Caco-2 (cell line): ENCODE measurements at regions not wholly inside any gene's neighbourhood (a gene's known extent, or its start where the extent isn't known, plus 50 kb on each side); places are given as distances from the start of the nearest gene placed in this dataset.
A peak's percentile ranks its signal among the peaks of the same experiment; 100 is the strongest.

Experiments
- BruUV-seq: library from RNA; stranded (reverse); fragments of 400-500 nt; replicated peaks from 2 replicates; lab custom pipeline; 2021; lab: Mats Ljungman, UMichigan
- CTCF ChIA-PET: fragments of 300-600 bp; sonication (Branson Sonifier 250); formaldehyde crosslinking; loops from one replicate; lab custom pipeline; 2022; ENCODE audit warnings: antibody characterized with exemption; lab: Charles Lee
- POLR2A ChIA-PET: fragments of 300-600 bp; sonication (Branson Sonifier 250); formaldehyde crosslinking; loops from one replicate; lab custom pipeline; 2022; ENCODE audit warnings: antibody characterized with exemption; lab: Charles Lee
- DNase-seq, 2 experiments: peaks; one replicate each; pipeline versions ENCODE4 v3.0.0 to v3.0.0-alpha.2; 2020 to 2022
- H3K27me3 ChIP-seq: replicated peaks from 2 replicates; pipeline ENCODE4 v1.6.0; 2011; ENCODE audit warnings: low read length; ENCODE audit not compliant: control insufficient read depth, insufficient read depth
- H3K36me3 ChIP-seq: 2 replicates; pipeline ENCODE4 v1.5.1; 2011; ENCODE audit warnings: low read length; ENCODE audit not compliant: control insufficient read depth, insufficient read depth
- H3K4me1 ChIP-seq: fragments of 250-450 bp; sonication (Bioruptor Pico); 2 replicates; pipeline ENCODE4 v1.5.1; 2020; ENCODE audit warnings: mild to moderate bottlenecking
- H3K4me3 ChIP-seq: 2 replicates; pipeline ENCODE4 v1.5.1; 2011; ENCODE audit warnings: low read depth, mild to moderate bottlenecking, control low read depth, low read length
- H3K9me3 ChIP-seq: fragments of 250-450 bp; sonication (Bioruptor Pico); 2 replicates; pipeline ENCODE4 v1.5.1; 2020; ENCODE audit warnings: mild to moderate bottlenecking, moderate library complexity
- H3K27ac Mint-ChIP-seq: one replicate; pipeline ENCODE4 v1.8.0; 2022; ENCODE audit warnings: mixed read lengths; ENCODE audit not compliant: unreplicated experiment
- H3K27me3 Mint-ChIP-seq: one replicate; pipeline ENCODE4 v1.8.0; 2022; ENCODE audit warnings: mixed read lengths; ENCODE audit not compliant: insufficient read depth, unreplicated experiment
- H3K36me3 Mint-ChIP-seq: one replicate; pipeline ENCODE4 v1.8.0; 2022; ENCODE audit warnings: mild to moderate bottlenecking, mixed read lengths; ENCODE audit not compliant: insufficient read depth, unreplicated experiment
- H3K4me1 Mint-ChIP-seq: one replicate; pipeline ENCODE4 v1.8.0; 2022; ENCODE audit warnings: low read depth, mixed read lengths; ENCODE audit not compliant: unreplicated experiment
- H3K4me3 Mint-ChIP-seq: one replicate; pipeline ENCODE4 v1.8.0; 2022; ENCODE audit warnings: mild to moderate bottlenecking, moderate library complexity, mixed read lengths; ENCODE audit not compliant: unreplicated experiment
- H3K9me3 Mint-ChIP-seq: one replicate; pipeline ENCODE4 v1.8.0; 2022; ENCODE audit warnings: mixed read lengths; ENCODE audit not compliant: unreplicated experiment
- intact Hi-C: fragments of 100-400 bp; cut with micrococcal nuclease; formaldehyde crosslinking; loops from one replicate; pipeline ENCODE4 v1.10.0; 2022; ENCODE audit not compliant: unreplicated experiment
- TF ChIP-seq, protein P1 (sequence below), 2 experiments: fragments of 200-600 bp in 1 of 2; IDR thresholded peaks; 1 replicate in 1 of 2; 2 replicates in 1 of 2; pipeline versions ENCODE4 v1.5.1 to v1.8.0; 2011 to 2022; ENCODE audit warnings: antibody characterized with exemption in 1 of 2, control low read depth in 1 of 2, inconsistent platforms in 1 of 2, low read depth in 1 of 2, low read length in 1 of 2, mild to moderate bottlenecking in 1 of 2, moderate library complexity in 1 of 2; ENCODE audit not compliant: insufficient read depth in 1 of 2, severe bottlenecking in 1 of 2, unreplicated experiment in 1 of 2

DNA sequence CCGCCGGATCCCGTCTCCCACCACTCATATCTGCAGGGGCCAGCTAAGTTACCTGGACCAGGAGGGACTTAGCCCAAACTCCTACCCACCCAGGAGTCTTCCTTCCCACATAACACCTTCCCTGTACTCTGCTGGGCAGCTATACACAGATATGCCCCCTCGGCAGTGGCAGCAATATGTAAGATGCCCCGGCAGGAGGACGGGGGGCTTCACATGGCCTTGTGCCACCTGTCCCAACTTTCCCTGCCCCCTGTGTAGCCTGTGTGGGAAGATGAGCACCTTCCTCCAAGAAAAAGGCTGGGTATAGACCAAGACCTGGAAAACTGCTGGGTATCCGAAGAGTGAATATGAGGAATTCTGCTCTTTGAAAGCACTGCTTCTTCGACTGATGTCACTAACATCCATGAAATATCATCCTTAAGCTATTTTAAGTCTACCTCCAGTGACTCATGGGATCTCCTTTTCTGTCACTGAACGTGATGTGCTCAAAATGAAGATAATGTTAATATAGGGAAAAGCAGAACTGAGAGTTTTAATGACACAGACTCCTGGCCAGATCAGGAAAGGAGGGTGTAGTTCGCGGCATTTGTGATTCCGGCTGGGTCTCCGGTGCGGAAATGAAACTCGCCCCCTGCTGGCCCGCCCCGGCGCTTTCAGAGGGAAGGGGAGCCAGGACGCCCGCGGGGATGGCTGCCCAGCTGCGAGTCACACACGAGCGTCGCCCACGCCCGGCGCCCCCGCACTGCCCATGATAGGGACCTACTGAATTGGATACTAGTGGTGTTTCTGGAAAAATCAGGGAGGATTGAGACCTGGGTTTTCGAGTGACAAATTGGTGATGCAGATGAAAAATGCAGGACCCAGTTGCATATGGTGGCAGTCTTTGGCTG, 256.9 kb upstream of the NFE2L3 start:
- CTCF ChIA-PET, result interaction anchor here (0.5 to 5.0 kb wide), 5 partner anchors 10 to 470 kb away, joined by 3 to 40 read pairs (median 3); no protein-coding TSS in a partner anchor
- Histone ChIP-seq H3K9me3 (no peaks in the 10 kb centered on the region), H3K36me3 (no peaks in the 10 kb centered on the region), H3K27me3 (no peaks in the 10 kb centered on the region), H3K4me1 (peaks cover 7% of the 10 kb centered on the region), H3K4me3 (no peak overlapping the region)
- H3K27ac Mint-ChIP-seq, result no peak overlapping the region
- peak; percentile 46 to 61 for DNase-seq
- intact Hi-C loops, result loop anchor here (2.0 to 5.0 kb wide), 5 partner anchors 57 to 1266 kb away; no protein-coding TSS in a partner anchor
- no peaks in the 10 kb centered on the region for H3K9me3 Mint-ChIP-seq
- H3K36me3 Mint-ChIP-seq, result no peaks in the 10 kb centered on the region
- H3K27me3 Mint-ChIP-seq, result peaks cover 6% of the 10 kb centered on the region
- H3K4me3 Mint-ChIP-seq, result peak overlapping the region; percentile 49
- TF ChIP-seq, protein P1, sequence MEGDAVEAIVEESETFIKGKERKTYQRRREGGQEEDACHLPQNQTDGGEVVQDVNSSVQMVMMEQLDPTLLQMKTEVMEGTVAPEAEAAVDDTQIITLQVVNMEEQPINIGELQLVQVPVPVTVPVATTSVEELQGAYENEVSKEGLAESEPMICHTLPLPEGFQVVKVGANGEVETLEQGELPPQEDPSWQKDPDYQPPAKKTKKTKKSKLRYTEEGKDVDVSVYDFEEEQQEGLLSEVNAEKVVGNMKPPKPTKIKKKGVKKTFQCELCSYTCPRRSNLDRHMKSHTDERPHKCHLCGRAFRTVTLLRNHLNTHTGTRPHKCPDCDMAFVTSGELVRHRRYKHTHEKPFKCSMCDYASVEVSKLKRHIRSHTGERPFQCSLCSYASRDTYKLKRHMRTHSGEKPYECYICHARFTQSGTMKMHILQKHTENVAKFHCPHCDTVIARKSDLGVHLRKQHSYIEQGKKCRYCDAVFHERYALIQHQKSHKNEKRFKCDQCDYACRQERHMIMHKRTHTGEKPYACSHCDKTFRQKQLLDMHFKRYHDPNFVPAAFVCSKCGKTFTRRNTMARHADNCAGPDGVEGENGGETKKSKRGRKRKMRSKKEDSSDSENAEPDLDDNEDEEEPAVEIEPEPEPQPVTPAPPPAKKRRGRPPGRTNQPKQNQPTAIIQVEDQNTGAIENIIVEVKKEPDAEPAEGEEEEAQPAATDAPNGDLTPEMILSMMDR (IDR thresholded peaks at IDR 0.05; ENCODE audit: insufficient read depth in 1 of 2, low read depth in 1 of 2, low read length in 1 of 2, severe bottlenecking in 1 of 2, unreplicated experiment in 1 of 2), result peak; percentile 53 to 61
- no TSS peak for BruUV-seq
- POLR2A ChIA-PET, result no interaction called here
- peaks cover 8% of the 10 kb centered on the region for H3K4me1 Mint-ChIP-seq

DNA sequence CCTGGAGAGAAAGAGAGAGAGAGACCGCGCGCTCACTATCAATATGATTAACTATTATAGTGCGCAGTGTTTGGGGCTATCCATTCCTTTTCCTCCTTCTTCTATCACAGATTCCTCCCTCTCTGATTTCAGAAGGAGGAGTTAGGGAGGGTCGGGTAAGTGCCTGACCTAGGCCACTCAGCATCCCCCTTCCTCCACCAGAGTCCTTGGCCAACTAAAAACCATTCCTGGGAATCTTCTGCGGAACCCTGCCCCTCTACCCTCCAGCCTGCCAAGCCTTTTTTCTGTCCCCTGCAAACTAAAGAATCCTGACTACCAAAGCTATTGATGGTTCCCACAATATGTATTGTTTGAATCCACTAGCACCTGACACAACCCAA, 256.2 kb upstream of the NFE2L3 start:
- no peak overlapping the region for H3K4me3 ChIP-seq
- ChIA-PET CTCF (interaction anchor here (1.0 to 5.0 kb wide), 2 partner anchors 18 to 470 kb away, joined by 3 to 40 read pairs; no protein-coding TSS in a partner anchor), POLR2A (no interaction called here)
- no peaks in the 10 kb centered on the region for H3K9me3 ChIP-seq
- Mint-ChIP-seq H3K36me3 (no peaks in the 10 kb centered on the region), H3K27ac (no peak overlapping the region), H3K4me1 (peaks cover 8% of the 10 kb centered on the region), H3K9me3 (no peaks in the 10 kb centered on the region), H3K4me3 (peak overlapping the region; percentile 49), H3K27me3 (peaks cover 6% of the 10 kb centered on the region)
- H3K4me1 ChIP-seq, result peaks cover 7% of the 10 kb centered on the region
- no peaks in the 10 kb centered on the region for H3K36me3 ChIP-seq
- intact Hi-C loops, result loop anchor here (2.0 kb wide), 1 partner anchor 1265 kb away; no protein-coding TSS in a partner anchor
- DNase-seq, result no peak
- BruUV-seq, result no TSS peak
- no peaks in the 10 kb centered on the region for H3K27me3 ChIP-seq
- TF ChIP-seq, protein P1 (IDR thresholded peaks at IDR 0.05; ENCODE audit: insufficient read depth in 1 of 2, low read depth in 1 of 2, low read length in 1 of 2, severe bottlenecking in 1 of 2, unreplicated experiment in 1 of 2), result no peak

DNA sequence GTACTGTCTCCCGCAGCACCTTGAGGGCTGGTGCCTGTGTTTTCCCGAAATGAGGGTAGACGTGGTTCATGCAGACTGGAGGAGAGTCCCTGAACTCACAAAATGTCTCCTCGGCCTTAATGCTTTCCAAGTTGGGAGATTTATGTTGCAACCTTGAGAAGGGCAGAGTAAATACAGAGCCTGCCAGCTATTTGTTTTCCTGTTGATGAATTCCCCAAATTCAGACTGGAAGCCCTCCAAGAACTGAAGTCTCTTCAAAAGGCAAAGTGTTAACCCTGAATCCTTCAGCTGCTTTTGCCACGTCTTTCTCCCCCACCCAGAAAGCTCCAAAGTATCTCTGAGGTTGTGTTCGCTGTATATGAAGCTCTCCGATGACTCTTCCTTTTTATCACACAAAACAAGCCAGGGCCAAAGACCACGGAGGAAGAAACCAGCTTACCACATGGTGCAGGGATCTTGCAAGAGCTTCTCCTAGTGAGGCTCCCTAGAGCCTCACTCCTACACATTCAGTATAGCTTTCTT, 254.7 kb upstream of the NFE2L3 start:
- CTCF ChIA-PET, result no interaction called here

More for the DNA sequence above, 254.7 kb upstream of the NFE2L3 start:
- H3K4me3 Mint-ChIP-seq, result no peak overlapping the region
- H3K4me1 Mint-ChIP-seq, result peaks cover 8% of the 10 kb centered on the region
- POLR2A ChIA-PET, result no interaction called here
- H3K4me3 ChIP-seq, result no peak overlapping the region
- no peaks in the 10 kb centered on the region for H3K36me3 Mint-ChIP-seq
- H3K27me3 ChIP-seq, result no peaks in the 10 kb centered on the region
- H3K27me3 Mint-ChIP-seq, result no peaks in the 10 kb centered on the region
- H3K36me3 ChIP-seq, result no peaks in the 10 kb centered on the region
- H3K4me1 ChIP-seq, result peaks cover 7% of the 10 kb centered on the region
- TF ChIP-seq, protein P1 (IDR thresholded peaks at IDR 0.05; ENCODE audit: insufficient read depth in 1 of 2, low read depth in 1 of 2, low read length in 1 of 2, severe bottlenecking in 1 of 2, unreplicated experiment in 1 of 2), result no peak
- no peak overlapping the region for H3K27ac Mint-ChIP-seq
- intact Hi-C loops, result no loop called here
- no TSS peak for BruUV-seq
- no peak for DNase-seq
- no peaks in the 10 kb centered on the region for H3K9me3 ChIP-seq
- H3K9me3 Mint-ChIP-seq, result no peaks in the 10 kb centered on the region
